ENCODE measurements at regions not wholly inside any gene's neighbourhood (a gene's known extent, or its start where the extent isn't known, plus 50 kb on each side); places are given as distances from the start of the nearest gene placed in this dataset.

DNA sequence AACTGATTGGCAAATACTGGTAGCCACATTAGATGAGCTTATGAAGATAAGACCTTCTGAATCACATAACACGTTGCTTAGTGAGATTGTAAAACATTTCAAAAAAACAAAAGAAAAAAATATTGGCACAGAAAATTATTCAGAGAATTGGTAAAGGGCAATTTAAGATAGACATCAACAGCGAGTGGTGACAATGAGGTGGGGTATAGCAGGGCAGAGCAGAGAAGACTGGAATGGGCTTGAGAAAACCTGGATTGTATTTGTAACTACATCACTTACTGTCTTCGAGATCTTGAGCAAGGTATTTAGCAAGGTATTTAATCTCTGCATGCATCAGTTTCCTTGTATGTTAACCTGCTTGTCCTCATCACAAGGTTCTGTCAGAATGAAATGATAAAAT, 313.0 kb upstream of the MEIS1 start:
- no peaks in the 10 kb centered on the region for H3K9me3 ChIP-seq
- no peaks in the 10 kb centered on the region for H3K4me1 ChIP-seq
- TF ChIP-seq POLR2A (IDR thresholded peaks at IDR 0.05), result no peak
- no peak for TF ChIP-seq CTCF (IDR thresholded peaks at IDR 0.05 in 4 of 5, conservative IDR thresholded peaks at IDR 0.05 in 1 of 5)
- DNase-seq, result no peak
- H3K4me3 ChIP-seq, result no peak overlapping the region
- no peak overlapping the region for H3K27ac ChIP-seq
- intact Hi-C loops (cut with DNase I; ENCODE audit: low total_unique reads), result no loop called here
- no peaks in the 10 kb centered on the region for H3K27me3 ChIP-seq
- no peaks in the 10 kb centered on the region for H3K36me3 ChIP-seq
- in situ Hi-C loops (cut with MboI; ENCODE audit: low sequenced_read_pairs in 4 of 4), result no loop called here
- no peak for ATAC-seq

DNA sequence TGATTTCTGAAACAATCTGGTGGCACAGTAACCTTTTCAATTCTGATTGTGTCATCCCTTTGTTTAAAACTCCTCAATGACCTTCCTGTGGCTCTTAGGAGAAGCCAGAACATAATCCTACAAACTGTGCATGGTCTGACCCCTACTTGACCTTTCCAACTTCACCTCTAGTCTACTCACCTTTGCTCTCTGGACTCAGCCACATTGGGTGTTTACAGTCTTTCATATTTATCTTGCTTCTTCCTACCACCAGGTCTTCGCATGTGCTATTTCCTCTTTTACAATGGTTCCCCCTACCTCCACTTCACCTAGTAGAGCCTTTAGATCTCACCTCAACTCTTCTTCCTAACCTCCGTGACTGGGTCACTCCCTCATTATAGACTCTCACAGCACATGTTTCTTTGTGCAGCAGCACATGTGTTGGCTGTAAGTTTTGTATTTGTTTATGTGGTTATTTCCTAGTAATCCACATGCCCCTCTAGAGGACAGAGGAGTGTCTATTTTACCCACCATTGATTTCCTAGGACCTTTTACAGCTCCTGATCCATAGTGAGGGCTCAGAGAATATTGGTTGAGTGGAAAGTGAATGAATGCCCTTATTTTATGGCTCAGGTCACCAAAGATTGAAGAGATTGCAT, 320.8 kb upstream of the MEIS1 start:
- DNase-seq (no peak), ATAC-seq (no peak)
- Histone ChIP-seq H3K4me3 (no peak overlapping the region), H3K27ac (no peak overlapping the region), H3K27me3 (no peaks in the 10 kb centered on the region), H3K9me3 (no peaks in the 10 kb centered on the region), H3K36me3 (no peaks in the 10 kb centered on the region), H3K4me1 (no peaks in the 10 kb centered on the region)
- TF ChIP-seq CTCF (IDR thresholded peaks at IDR 0.05 in 4 of 5, conservative IDR thresholded peaks at IDR 0.05 in 1 of 5), result no peak
- no peak for TF ChIP-seq POLR2A (IDR thresholded peaks at IDR 0.05)
- in situ Hi-C loops (cut with MboI; ENCODE audit: low sequenced_read_pairs in 4 of 4), result no loop called here
- intact Hi-C loops (cut with DNase I; ENCODE audit: low total_unique reads), result no loop called here

- Histone ChIP-seq H3K27ac (no peak overlapping the region), H3K9me3 (no peaks in the 10 kb centered on the region), H3K36me3 (no peaks in the 10 kb centered on the region), H3K27me3 (no peaks in the 10 kb centered on the region), H3K4me1 (no peaks in the 10 kb centered on the region), H3K4me3 (no peak overlapping the region)
- ATAC-seq (no peak), DNase-seq (no peak)
- no peak for TF ChIP-seq POLR2A (IDR thresholded peaks at IDR 0.05)
- TF ChIP-seq CTCF (IDR thresholded peaks at IDR 0.05 in 4 of 5, conservative IDR thresholded peaks at IDR 0.05 in 1 of 5), result no peak
- in situ Hi-C loops (cut with MboI; ENCODE audit: low sequenced_read_pairs in 4 of 4) (no loop called here), intact Hi-C loops (cut with DNase I; ENCODE audit: low total_unique reads) (no loop called here)
Observed at GRCh38 chr2:66111706-66112105, 323.2 kb upstream of the MEIS1 start.

GRCh38 chr2:66110608-66111007, 324.3 kb upstream of the MEIS1 start:
- in situ Hi-C loops (cut with MboI; ENCODE audit: low sequenced_read_pairs in 4 of 4), result no loop called here
- no peak for ATAC-seq

More at GRCh38 chr2:66110608-66111007, 324.3 kb upstream of the MEIS1 start:
- no peaks in the 10 kb centered on the region for H3K9me3 ChIP-seq
- H3K4me3 ChIP-seq, result no peak overlapping the region
- no peak overlapping the region for H3K27ac ChIP-seq
- H3K4me1 ChIP-seq, result no peaks in the 10 kb centered on the region
- no peak for DNase-seq
- no peaks in the 10 kb centered on the region for H3K36me3 ChIP-seq
- TF ChIP-seq POLR2A (IDR thresholded peaks at IDR 0.05), result no peak
- TF ChIP-seq CTCF (IDR thresholded peaks at IDR 0.05 in 4 of 5, conservative IDR thresholded peaks at IDR 0.05 in 1 of 5), result no peak
- H3K27me3 ChIP-seq, result no peaks in the 10 kb centered on the region
- intact Hi-C loops (cut with DNase I; ENCODE audit: low total_unique reads), result no loop called here
